ENCODE measurements at regions not wholly inside any gene's neighbourhood (a gene's known extent, or its start where the extent isn't known, plus 50 kb on each side); places are given as distances from the start of the nearest gene placed in this dataset.

GRCh38 chrX:85503258-85504158, 124.0 kb upstream of the POF1B start:
- H3K9me3 Mint-ChIP-seq (ENCODE audit: unreplicated experiment) = no peaks in the 10 kb centered on the region
- no peak overlapping the region for H3K4me3 Mint-ChIP-seq (ENCODE audit: unreplicated experiment)
- H3K27ac Mint-ChIP-seq (ENCODE audit: low read depth, unreplicated experiment) = peak overlapping the region; percentile 91
- H3K4me1 Mint-ChIP-seq (ENCODE audit: insufficient read depth, unreplicated experiment) = peaks cover 34% of the 10 kb centered on the region
- CTCF ChIA-PET = interaction anchor here (1.1 to 1.5 kb wide), 2 partner anchors 259 to 389 kb away, joined by 4 to 5 read pairs; no protein-coding TSS in a partner anchor
- intact Hi-C loops (cut with micrococcal nuclease) = no loop called here
- TF ChIP-seq CTCF (IDR thresholded peaks at IDR 0.05; ENCODE audit: unreplicated experiment) = no peak
- peaks cover 23% of the 10 kb centered on the region for H3K27me3 Mint-ChIP-seq (ENCODE audit: insufficient read depth, unreplicated experiment)
- peak; percentile 85 for DNase-seq (ENCODE audit: unreplicated experiment)
- POLR2A ChIA-PET = interaction anchor here (0.6 to 2.0 kb wide), 6 partner anchors 13 to 381 kb away, joined by 3 to 9 read pairs (median 4); partner anchors contain the start of gene ZNF711
- no peaks in the 10 kb centered on the region for H3K36me3 Mint-ChIP-seq (ENCODE audit: insufficient read depth, unreplicated experiment)
- BruUV-seq (replicated peaks) = no TSS peak

- Mint-ChIP-seq H3K27ac (ENCODE audit: low read depth, unreplicated experiment) (no peak overlapping the region), H3K36me3 (ENCODE audit: insufficient read depth, unreplicated experiment) (no peaks in the 10 kb centered on the region), H3K27me3 (ENCODE audit: insufficient read depth, unreplicated experiment) (peaks cover 21% of the 10 kb centered on the region), H3K4me3 (ENCODE audit: unreplicated experiment) (no peak overlapping the region), H3K9me3 (ENCODE audit: unreplicated experiment) (no peaks in the 10 kb centered on the region), H3K4me1 (ENCODE audit: insufficient read depth, unreplicated experiment) (peaks cover 28% of the 10 kb centered on the region)
- no TSS peak for BruUV-seq (replicated peaks)
- POLR2A ChIA-PET = interaction anchor here (1.1 kb wide), 1 partner anchor 35 kb away, joined by 3 read pairs; no protein-coding TSS in a partner anchor
- DNase-seq (ENCODE audit: unreplicated experiment) = no peak
- intact Hi-C loops (cut with micrococcal nuclease) = no loop called here
- TF ChIP-seq CTCF (IDR thresholded peaks at IDR 0.05; ENCODE audit: unreplicated experiment) = no peak
- CTCF ChIA-PET = no interaction called here
Observed at GRCh38 chrX:85501349-85501748, 121.9 kb upstream of the POF1B start.

GRCh38 chrX:85499400-85499799, 119.9 kb upstream of the POF1B start:
- intact Hi-C loops (cut with micrococcal nuclease) = no loop called here
- CTCF ChIA-PET = interaction anchor here (0.7 kb wide), 1 partner anchor 30 kb away, joined by 3 read pairs; no protein-coding TSS in a partner anchor
- peak; percentile 56 for DNase-seq (ENCODE audit: unreplicated experiment)
- peaks cover 26% of the 10 kb centered on the region for H3K4me1 Mint-ChIP-seq (ENCODE audit: insufficient read depth, unreplicated experiment)
- H3K36me3 Mint-ChIP-seq (ENCODE audit: insufficient read depth, unreplicated experiment) = no peaks in the 10 kb centered on the region
- H3K27ac Mint-ChIP-seq (ENCODE audit: low read depth, unreplicated experiment) = peak overlapping the region; percentile 32
- H3K9me3 Mint-ChIP-seq (ENCODE audit: unreplicated experiment) = no peaks in the 10 kb centered on the region
- POLR2A ChIA-PET = no interaction called here
- no peak overlapping the region for H3K4me3 Mint-ChIP-seq (ENCODE audit: unreplicated experiment)
- peaks cover 30% of the 10 kb centered on the region for H3K27me3 Mint-ChIP-seq (ENCODE audit: insufficient read depth, unreplicated experiment)
- BruUV-seq (replicated peaks) = no TSS peak
- TF ChIP-seq CTCF (IDR thresholded peaks at IDR 0.05; ENCODE audit: unreplicated experiment) = no peak

GRCh38 chrX:85493821-85494220, 114.4 kb upstream of the POF1B start:
- no TSS peak for BruUV-seq (replicated peaks)
- Mint-ChIP-seq H3K9me3 (ENCODE audit: unreplicated experiment) (no peaks in the 10 kb centered on the region), H3K36me3 (ENCODE audit: insufficient read depth, unreplicated experiment) (no peaks in the 10 kb centered on the region), H3K27ac (ENCODE audit: low read depth, unreplicated experiment) (no peak overlapping the region), H3K27me3 (ENCODE audit: insufficient read depth, unreplicated experiment) (peaks cover 34% of the 10 kb centered on the region), H3K4me3 (ENCODE audit: unreplicated experiment) (no peak overlapping the region), H3K4me1 (ENCODE audit: insufficient read depth, unreplicated experiment) (peaks cover 2% of the 10 kb centered on the region)
- ChIA-PET CTCF (no interaction called here), POLR2A (no interaction called here)
- TF ChIP-seq CTCF (IDR thresholded peaks at IDR 0.05; ENCODE audit: unreplicated experiment) = no peak
- intact Hi-C loops (cut with micrococcal nuclease) = no loop called here
- peak; percentile 9 for DNase-seq (ENCODE audit: unreplicated experiment)

Measured in MCF 10A (cell line).